ENCODE measurements at regions not wholly inside any gene's neighbourhood (a gene's known extent, or its start where the extent isn't known, plus 50 kb on each side); places are given as distances from the start of the nearest gene placed in this dataset.

GRCh38 chr13:63421123-63421522, 2005.5 kb upstream of the PCDH20 start:
- no peak for TF ChIP-seq RAD21 (IDR thresholded peaks at IDR 0.05; ENCODE audit: low read depth)
- no peak for TF ChIP-seq CTCF (IDR thresholded peaks at IDR 0.05 in 2 of 3, conservative IDR thresholded peaks at IDR 0.05 in 1 of 3; ENCODE audit: borderline replicate concordance in 1 of 3, insufficient read depth in 1 of 3, low read depth in 2 of 3, low read length in 2 of 3)

Data from HCT116 (cell line).